Left lung (tissue), 4 donors: ENCODE measurements at regions not wholly inside any gene's neighbourhood (a gene's known extent, or its start where the extent isn't known, plus 50 kb on each side); places are given as distances from the start of the nearest gene placed in this dataset.
A peak's percentile ranks its signal among the peaks of the same experiment; 100 is the strongest.

Source experiments
- ATAC-seq: fragments of 200-7000 bp; cut with Tn5 transposase; one replicate; pipeline ENCODE4 v1.9.1; 2020; ENCODE audit warnings: moderate library complexity
- DNase-seq, 4 donors: peaks; one replicate each; pipeline ENCODE4 v3.0.0-alpha.2; 2013 to 2020
- H3K27ac ChIP-seq, 2 donors: fragments of 200-600 bp; sonication (generic) in 1 of 2; one replicate each; pipeline versions ENCODE4 v1.5.0 to v1.8.0; 2020 to 2021
- H3K27me3 ChIP-seq, 2 donors: fragments of 200-600 bp; sonication (generic) in 1 of 2; one replicate each; pipeline versions ENCODE4 v1.5.0 to v1.8.0; 2020 to 2021
- H3K36me3 ChIP-seq, 2 donors: fragments of 200-600 bp; sonication (generic) in 1 of 2; one replicate each; pipeline versions ENCODE4 v1.5.0 to v1.8.0; 2020 to 2021
- H3K4me1 ChIP-seq, 2 donors: fragments of 200-600 bp; one replicate each; pipeline ENCODE4 v1.8.0; 2021
- H3K4me3 ChIP-seq, 2 donors: fragments of 200-600 bp; sonication (generic) in 1 of 2; one replicate each; pipeline versions ENCODE4 v1.5.0 to v1.8.0; 2020 to 2021; ENCODE audit warnings: mild to moderate bottlenecking in 1 of 2
- H3K9me3 ChIP-seq, 2 donors: fragments of 200-600 bp; sonication (generic) in 1 of 2; one replicate each; pipeline versions ENCODE4 v1.5.0 to v1.8.0; 2020 to 2021
- intact Hi-C, 2 donors: fragments of 100-400 bp; cut with DNase I; formaldehyde crosslinking; loops; one replicate each; pipeline versions ENCODE4 v1.11.2 to v1.14.2; 2022
- TF ChIP-seq, protein P1 (sequence below), 2 donors: fragments of 200-600 bp; sonication (generic) in 1 of 2; IDR thresholded peaks; one replicate each; pipeline versions ENCODE4 v1.5.0 to v1.8.0; 2021; ENCODE audit warnings: antibody characterized with exemption in 2 of 2
- donor health status: DM: no; HTN: yes; CAD: no.
- donor health status: DM: no; HTN: no; CAD: no.

DNA sequence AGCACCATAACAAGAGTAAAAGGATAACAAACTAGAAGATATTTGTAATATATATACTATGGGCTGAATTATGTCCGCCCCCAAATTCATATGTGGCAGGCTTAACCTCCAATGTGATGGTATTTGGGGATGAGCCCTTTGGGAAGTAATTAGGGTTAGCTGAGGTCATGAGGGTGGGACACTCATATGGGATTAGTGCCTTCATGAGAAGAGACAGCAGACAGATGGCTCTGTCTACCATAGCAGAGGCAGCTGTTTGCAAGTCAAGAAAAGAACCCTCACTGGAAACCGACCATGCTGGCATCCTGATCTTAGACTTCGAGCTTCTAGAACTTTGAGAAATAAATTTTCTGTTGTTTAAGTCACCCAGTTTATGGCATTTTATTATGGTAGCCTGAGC, 303.6 kb downstream of the LMO4 start:
- DNase-seq (no peak), ATAC-seq (no peak)
- intact Hi-C loops, result no loop called here
- no peak overlapping the region for H3K27ac ChIP-seq
- no peaks in the 10 kb centered on the region for H3K4me1 ChIP-seq
- H3K36me3 ChIP-seq, result no peaks in the 10 kb centered on the region
- no peaks in the 10 kb centered on the region for H3K27me3 ChIP-seq
- no peak overlapping the region for H3K4me3 ChIP-seq
- TF ChIP-seq, protein P1, sequence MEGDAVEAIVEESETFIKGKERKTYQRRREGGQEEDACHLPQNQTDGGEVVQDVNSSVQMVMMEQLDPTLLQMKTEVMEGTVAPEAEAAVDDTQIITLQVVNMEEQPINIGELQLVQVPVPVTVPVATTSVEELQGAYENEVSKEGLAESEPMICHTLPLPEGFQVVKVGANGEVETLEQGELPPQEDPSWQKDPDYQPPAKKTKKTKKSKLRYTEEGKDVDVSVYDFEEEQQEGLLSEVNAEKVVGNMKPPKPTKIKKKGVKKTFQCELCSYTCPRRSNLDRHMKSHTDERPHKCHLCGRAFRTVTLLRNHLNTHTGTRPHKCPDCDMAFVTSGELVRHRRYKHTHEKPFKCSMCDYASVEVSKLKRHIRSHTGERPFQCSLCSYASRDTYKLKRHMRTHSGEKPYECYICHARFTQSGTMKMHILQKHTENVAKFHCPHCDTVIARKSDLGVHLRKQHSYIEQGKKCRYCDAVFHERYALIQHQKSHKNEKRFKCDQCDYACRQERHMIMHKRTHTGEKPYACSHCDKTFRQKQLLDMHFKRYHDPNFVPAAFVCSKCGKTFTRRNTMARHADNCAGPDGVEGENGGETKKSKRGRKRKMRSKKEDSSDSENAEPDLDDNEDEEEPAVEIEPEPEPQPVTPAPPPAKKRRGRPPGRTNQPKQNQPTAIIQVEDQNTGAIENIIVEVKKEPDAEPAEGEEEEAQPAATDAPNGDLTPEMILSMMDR (IDR thresholded peaks at IDR 0.05), result no peak
- H3K9me3 ChIP-seq, result peaks cover 0 to 13% of the 10 kb centered on the region in 2 donors

DNA sequence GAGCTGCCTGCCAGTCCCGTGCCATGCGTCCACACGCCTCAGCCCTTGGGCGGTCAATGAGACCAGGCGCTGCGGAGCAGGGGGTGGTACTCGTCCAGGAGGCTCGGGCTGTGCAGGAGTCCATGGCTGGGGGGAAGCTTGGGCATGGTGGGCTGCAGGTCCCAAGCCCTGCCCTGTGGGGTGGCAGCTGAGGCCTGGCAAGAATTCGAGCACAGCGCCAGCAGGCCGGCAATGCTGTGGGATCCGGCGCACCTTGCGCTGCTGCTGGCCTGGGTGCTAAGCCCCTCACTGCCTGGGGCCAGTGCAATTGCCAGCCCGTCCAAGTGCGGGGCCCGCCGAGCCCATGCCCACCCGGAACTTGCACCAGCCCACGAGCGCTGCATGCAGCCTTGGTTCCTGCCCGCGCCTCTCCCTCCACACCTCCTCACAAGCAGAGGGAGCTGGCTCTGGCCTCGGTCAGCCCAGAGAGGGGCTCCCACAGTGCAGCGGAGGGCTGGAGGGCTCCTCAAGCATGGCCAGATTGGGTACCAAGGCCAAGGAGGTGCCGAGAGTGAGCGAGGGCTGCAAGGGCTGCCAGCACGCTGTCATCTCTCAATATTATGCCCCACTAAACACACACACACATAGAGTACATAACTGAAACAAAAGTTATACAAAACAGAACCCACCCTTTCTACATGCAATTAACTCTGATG, 307.7 kb downstream of the LMO4 start:
- peaks cover 0 to 13% of the 10 kb centered on the region in 2 donors for H3K9me3 ChIP-seq
- intact Hi-C loops, result no loop called here
- no peaks in the 10 kb centered on the region for H3K4me1 ChIP-seq
- no peaks in the 10 kb centered on the region for H3K27me3 ChIP-seq
- H3K36me3 ChIP-seq, result no peaks in the 10 kb centered on the region
- no peak overlapping the region for H3K27ac ChIP-seq
- TF ChIP-seq, protein P1 (IDR thresholded peaks at IDR 0.05), result no peak
- DNase-seq (no peak), ATAC-seq (no peak)
- H3K4me3 ChIP-seq, result no peak overlapping the region

DNA sequence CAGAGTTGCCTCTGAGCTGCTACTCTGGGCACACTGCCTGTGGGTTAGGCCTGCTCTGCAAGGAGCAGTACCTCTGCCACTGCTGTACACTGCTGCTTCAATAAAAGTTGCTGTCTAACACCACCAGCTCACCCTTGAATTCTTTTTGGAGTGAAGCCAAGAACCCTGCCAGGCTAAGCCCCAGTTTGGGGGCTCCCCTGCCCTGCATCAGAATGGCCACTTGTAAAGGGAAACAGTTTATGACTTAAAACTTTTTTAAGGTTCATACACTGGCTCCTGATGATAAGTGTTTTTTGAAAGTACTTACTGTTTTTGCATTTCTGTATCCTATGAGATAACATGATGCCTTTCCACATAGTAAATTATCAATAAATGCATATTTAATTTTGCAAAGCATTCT, 310.0 kb downstream of the LMO4 start:
- DNase-seq, result no peak

DNA sequence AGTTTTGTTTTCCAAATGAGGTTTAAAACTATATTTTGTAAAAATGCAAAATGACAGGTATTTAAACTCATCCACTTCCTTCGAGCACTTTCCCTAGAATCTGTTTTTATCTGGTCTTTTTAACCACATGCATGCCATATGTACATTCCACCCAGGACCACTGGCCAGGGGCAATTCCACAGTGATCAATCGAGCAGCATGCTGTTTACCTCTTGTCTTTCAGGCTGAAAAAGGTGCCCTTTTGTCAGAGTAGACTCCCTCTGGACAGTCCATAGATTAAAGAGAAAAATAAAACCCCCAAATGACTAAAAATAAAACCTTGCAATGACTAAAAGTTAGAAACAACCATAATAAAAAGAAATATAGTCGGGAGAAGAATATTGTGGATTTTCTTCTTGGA, 313.3 kb downstream of the LMO4 start:
- intact Hi-C loops, result no loop called here
- Histone ChIP-seq H3K4me3 (no peak overlapping the region), H3K27ac (no peak overlapping the region), H3K4me1 (no peaks in the 10 kb centered on the region), H3K27me3 (no peaks in the 10 kb centered on the region), H3K9me3 (no peaks in the 10 kb centered on the region), H3K36me3 (no peaks in the 10 kb centered on the region)
- DNase-seq (no peak), ATAC-seq (no peak)
- TF ChIP-seq, protein P1 (IDR thresholded peaks at IDR 0.05), result no peak

More for the DNA sequence above, 310.0 kb downstream of the LMO4 start:
- Histone ChIP-seq H3K9me3 (peaks cover 0 to 13% of the 10 kb centered on the region in 2 donors), H3K4me3 (no peak overlapping the region), H3K36me3 (no peaks in the 10 kb centered on the region), H3K27me3 (no peaks in the 10 kb centered on the region), H3K4me1 (no peaks in the 10 kb centered on the region), H3K27ac (no peak overlapping the region)
- TF ChIP-seq, protein P1 (IDR thresholded peaks at IDR 0.05), result no peak
- ATAC-seq, result no peak
- intact Hi-C loops, result no loop called here

DNA sequence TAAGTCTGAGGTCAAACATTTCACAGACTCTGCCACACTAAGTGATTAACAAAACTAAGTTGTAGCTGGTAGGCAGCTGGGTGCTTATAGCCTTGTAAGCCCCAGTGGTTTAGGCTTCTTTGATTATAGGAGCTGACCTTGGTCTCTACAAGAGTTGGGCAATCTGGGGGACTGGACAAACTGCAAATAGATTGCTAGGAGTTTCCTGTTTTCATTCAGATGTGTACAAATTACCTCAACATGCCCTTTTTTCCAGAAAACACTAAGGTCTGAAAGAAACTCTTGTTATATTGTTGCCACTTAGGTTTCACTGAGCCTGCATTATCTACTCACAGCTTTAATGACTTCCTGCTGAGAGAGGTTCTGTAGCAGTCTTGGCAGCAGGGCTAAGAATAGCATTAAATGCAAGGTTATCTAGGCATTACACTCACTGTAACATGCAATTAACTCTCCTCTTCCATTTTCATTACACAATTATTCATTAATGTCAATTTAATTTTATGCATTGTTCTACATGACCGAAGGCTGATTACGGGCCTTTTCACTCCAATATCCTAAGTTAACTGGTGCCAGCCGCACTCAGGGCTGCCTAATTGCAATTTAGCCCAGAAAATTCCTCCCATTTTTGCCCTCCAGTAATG, 314.0 kb downstream of the LMO4 start:
- intact Hi-C loops, result no loop called here
- Histone ChIP-seq H3K4me3 (no peak overlapping the region), H3K9me3 (no peaks in the 10 kb centered on the region), H3K27me3 (no peaks in the 10 kb centered on the region), H3K4me1 (no peaks in the 10 kb centered on the region), H3K27ac (no peak overlapping the region), H3K36me3 (no peaks in the 10 kb centered on the region)
- no peak for ATAC-seq
- TF ChIP-seq, protein P1 (IDR thresholded peaks at IDR 0.05), result no peak
- DNase-seq, result peak in 1 of 4 donors; percentile 36
